K562 (cell line): ENCODE measurements at regions not wholly inside any gene's neighbourhood (a gene's known extent, or its start where the extent isn't known, plus 50 kb on each side); places are given as distances from the start of the nearest gene placed in this dataset.

Source experiments
- DMBX1 ChIP-seq: fragments of 250-450 bp; sonication (Bioruptor Pico); IDR thresholded peaks from 2 replicates; pipeline ENCODE4 v1.8.0; 2022; ENCODE audit warnings: inconsistent platforms, mild to moderate bottlenecking, moderate library complexity, borderline replicate concordance
- FOSL1 ChIP-seq: fragments of 200-800 bp; sonication (Bioruptor generic); conservative IDR thresholded peaks from 2 replicates; pipeline ENCODE4 v1.6.1; 2016; ENCODE audit warnings: missing genetic modification characterization, missing compliant biosample characterization
- MAFF ChIP-seq: IDR thresholded peaks from 2 replicates; pipeline ENCODE4 v1.6.1; 2012; ENCODE audit warnings: low read length, improper control_type of control experiment
- MAFK ChIP-seq: IDR thresholded peaks from 2 replicates; pipeline ENCODE4 v1.6.1; 2011; ENCODE audit warnings: low read length, improper control_type of control experiment
- TRIM24 ChIP-seq, 2 experiments: fragments of 450-650 bp; IDR thresholded peaks; 2 replicates each; pipeline ENCODE4 v1.6.1; 2016
- XRCC3 ChIP-seq: fragments of 450-650 bp; IDR thresholded peaks from 2 replicates; pipeline ENCODE4 v1.6.1; 2017; ENCODE audit warnings: mild to moderate bottlenecking, moderate library complexity
- TF ChIP-seq, protein P1 (sequence below): sonication (generic); formaldehyde crosslinking; IDR thresholded peaks from 2 replicates; pipeline ENCODE4 v1.8.0; 2022; ENCODE audit warnings: missing genetic modification reagents, mild to moderate bottlenecking, borderline replicate concordance
- TF ChIP-seq, protein P2 (sequence below): sonication (generic); formaldehyde crosslinking; IDR thresholded peaks from 2 replicates; pipeline ENCODE4 v1.4.0; 2020; ENCODE audit warnings: mild to moderate bottlenecking, missing genetic modification reagents
- TF ChIP-seq, protein P3 (sequence below), 2 experiments: fragments of 450-650 bp in 1 of 2; sonication (generic) in 1 of 2; formaldehyde crosslinking in 1 of 2; IDR thresholded peaks in 1 of 2; conservative IDR thresholded peaks in 1 of 2; 2 replicates each; pipeline versions ENCODE4 v1.6.1 to v1.8.1; 2016 to 2023; ENCODE audit warnings: mild to moderate bottlenecking in 2 of 2, moderate library complexity in 2 of 2, inconsistent platforms in 1 of 2, missing genetic modification reagents in 1 of 2

DNA sequence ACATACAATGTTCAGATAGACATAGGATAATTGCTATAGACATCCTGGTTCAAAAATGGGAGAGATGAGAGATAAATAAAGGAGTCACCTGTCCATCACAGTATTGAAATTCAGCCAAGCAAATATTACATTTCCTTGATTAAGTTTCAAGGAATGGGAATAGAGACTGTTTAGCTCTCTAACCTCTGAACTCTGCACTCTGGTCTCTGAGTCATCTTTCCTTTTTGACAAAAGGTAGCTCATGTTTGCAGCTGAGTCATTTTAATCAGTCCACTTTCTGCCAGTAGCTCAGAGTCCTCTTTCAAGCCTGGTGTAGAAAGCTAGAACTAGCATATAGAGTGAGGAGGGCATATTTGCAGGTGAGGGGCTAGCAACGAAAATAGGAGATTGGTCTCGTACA is 51.4 kb upstream of the GJA8 start (continued):
- TF ChIP-seq, protein P1, sequence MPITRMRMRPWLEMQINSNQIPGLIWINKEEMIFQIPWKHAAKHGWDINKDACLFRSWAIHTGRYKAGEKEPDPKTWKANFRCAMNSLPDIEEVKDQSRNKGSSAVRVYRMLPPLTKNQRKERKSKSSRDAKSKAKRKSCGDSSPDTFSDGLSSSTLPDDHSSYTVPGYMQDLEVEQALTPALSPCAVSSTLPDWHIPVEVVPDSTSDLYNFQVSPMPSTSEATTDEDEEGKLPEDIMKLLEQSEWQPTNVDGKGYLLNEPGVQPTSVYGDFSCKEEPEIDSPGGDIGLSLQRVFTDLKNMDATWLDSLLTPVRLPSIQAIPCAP (CRISPR knock-in tag) = no peak
- peak; percentile 14; the same call in 1 of the 2 replicates for TF ChIP-seq MAFF
- peak; percentile 94 for TF ChIP-seq FOSL1 (tag)
- TF ChIP-seq DMBX1 (CRISPR knock-in tag) = peak; percentile 68; the same call in 1 of the 2 replicates
- TF ChIP-seq, protein P2, sequence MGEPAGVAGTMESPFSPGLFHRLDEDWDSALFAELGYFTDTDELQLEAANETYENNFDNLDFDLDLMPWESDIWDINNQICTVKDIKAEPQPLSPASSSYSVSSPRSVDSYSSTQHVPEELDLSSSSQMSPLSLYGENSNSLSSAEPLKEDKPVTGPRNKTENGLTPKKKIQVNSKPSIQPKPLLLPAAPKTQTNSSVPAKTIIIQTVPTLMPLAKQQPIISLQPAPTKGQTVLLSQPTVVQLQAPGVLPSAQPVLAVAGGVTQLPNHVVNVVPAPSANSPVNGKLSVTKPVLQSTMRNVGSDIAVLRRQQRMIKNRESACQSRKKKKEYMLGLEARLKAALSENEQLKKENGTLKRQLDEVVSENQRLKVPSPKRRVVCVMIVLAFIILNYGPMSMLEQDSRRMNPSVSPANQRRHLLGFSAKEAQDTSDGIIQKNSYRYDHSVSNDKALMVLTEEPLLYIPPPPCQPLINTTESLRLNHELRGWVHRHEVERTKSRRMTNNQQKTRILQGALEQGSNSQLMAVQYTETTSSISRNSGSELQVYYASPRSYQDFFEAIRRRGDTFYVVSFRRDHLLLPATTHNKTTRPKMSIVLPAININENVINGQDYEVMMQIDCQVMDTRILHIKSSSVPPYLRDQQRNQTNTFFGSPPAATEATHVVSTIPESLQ (CRISPR knock-in tag) = no peak
- TF ChIP-seq, protein P3, sequence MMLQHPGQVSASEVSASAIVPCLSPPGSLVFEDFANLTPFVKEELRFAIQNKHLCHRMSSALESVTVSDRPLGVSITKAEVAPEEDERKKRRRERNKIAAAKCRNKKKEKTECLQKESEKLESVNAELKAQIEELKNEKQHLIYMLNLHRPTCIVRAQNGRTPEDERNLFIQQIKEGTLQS (IDR thresholded peaks at IDR 0.05) = peak; percentile 96
- TF ChIP-seq, protein P3 (CRISPR knock-in tag; conservative IDR thresholded peaks at IDR 0.05) = no peak
- peak; percentile 70 to 71; a peak in 3 of 4 replicates for TF ChIP-seq TRIM24 (IDR thresholded peaks at IDR 0.05)
- no peak for TF ChIP-seq XRCC3
- peak; percentile 18; the same call in 1 of the 2 replicates for TF ChIP-seq MAFK
